WTC11 (cell line): ENCODE measurements at regions not wholly inside any gene's neighbourhood (a gene's known extent, or its start where the extent isn't known, plus 50 kb on each side); places are given as distances from the start of the nearest gene placed in this dataset.

Experiments
- ATAC-seq: fragments of 200-7000 bp; cut with Tn5 transposase; 2 replicates; pipeline ENCODE4 v1.10.0; 2021; ENCODE audit warnings: mild to moderate bottlenecking, moderate library complexity
- CTCF ChIA-PET: fragments of 300-600 bp; sonication (Branson Sonifier 250); formaldehyde crosslinking; loops from one replicate; lab custom pipeline; 2021; ENCODE audit warnings: antibody characterized with exemption; lab: Charles Lee
- POLR2A ChIA-PET: fragments of 350-600 bp; sonication (Branson Sonifier 250); formaldehyde crosslinking; loops from one replicate; lab custom pipeline; 2021; ENCODE audit warnings: antibody characterized with exemption; lab: Charles Lee
- DNase-seq: peaks from one replicate; pipeline ENCODE4 v3.0.0; 2021; ENCODE audit warnings: low spot score
- H3K27ac Mint-ChIP-seq: 2 replicates; pipeline ENCODE4 v1.8.0; 2021; ENCODE audit warnings: mixed read lengths
- H3K27me3 Mint-ChIP-seq: 2 replicates; pipeline ENCODE4 v1.8.0; 2021; ENCODE audit warnings: low read depth, mild to moderate bottlenecking, moderate library complexity, mixed read lengths
- H3K36me3 Mint-ChIP-seq: 2 replicates; pipeline ENCODE4 v1.8.0; 2021; ENCODE audit warnings: mixed read lengths
- H3K4me1 Mint-ChIP-seq: 2 replicates; pipeline ENCODE4 v1.8.0; 2022; ENCODE audit warnings: mixed read lengths
- H3K4me3 Mint-ChIP-seq: 2 replicates; pipeline ENCODE4 v1.8.0; 2021; ENCODE audit warnings: mild to moderate bottlenecking, moderate library complexity, mixed read lengths
- H3K9me3 Mint-ChIP-seq: 2 replicates; pipeline ENCODE4 v1.8.0; 2021; ENCODE audit warnings: mixed read lengths
- ATF1 ChIP-seq: sonication (generic); formaldehyde crosslinking; IDR thresholded peaks from 2 replicates; pipeline ENCODE4 v1.8.1; 2023; ENCODE audit warnings: mild to moderate bottlenecking, moderate library complexity, missing genetic modification reagents
- CREB1 ChIP-seq: sonication (generic); formaldehyde crosslinking; IDR thresholded peaks from 2 replicates; pipeline ENCODE4 v1.8.0; 2023; ENCODE audit warnings: mild to moderate bottlenecking, missing genetic modification reagents
- ELF4 ChIP-seq: sonication (generic); formaldehyde crosslinking; IDR thresholded peaks from 2 replicates; pipeline ENCODE4 v1.8.1; 2022; ENCODE audit warnings: low read depth, mild to moderate bottlenecking, moderate library complexity, missing genetic modification reagents
- ETV6 ChIP-seq: sonication (generic); formaldehyde crosslinking; IDR thresholded peaks from 2 replicates; pipeline ENCODE4 v1.8.1; 2022; ENCODE audit warnings: mild to moderate bottlenecking, missing genetic modification reagents
- FOXJ3 ChIP-seq: sonication (generic); formaldehyde crosslinking; IDR thresholded peaks from 2 replicates; pipeline ENCODE4 v1.9.0; 2021; ENCODE audit warnings: missing genetic modification reagents, mild to moderate bottlenecking, borderline replicate concordance
- GRHL2 ChIP-seq: fragments of 250-450 bp; sonication (Bioruptor Pico); IDR thresholded peaks from 2 replicates; pipeline ENCODE4 v1.8.0; 2022; ENCODE audit warnings: mild to moderate bottlenecking, moderate library complexity; ENCODE audit not compliant: insufficient replicate concordance, severe bottlenecking
- IRF2 ChIP-seq: sonication (generic); formaldehyde crosslinking; IDR thresholded peaks from 2 replicates; pipeline ENCODE4 v1.8.0; 2022; ENCODE audit warnings: low read depth, missing genetic modification reagents, borderline replicate concordance
- NFATC4 ChIP-seq: fragments of 250-450 bp; sonication (Bioruptor Pico); IDR thresholded peaks from 2 replicates; pipeline ENCODE4 v1.9.0; 2021; ENCODE audit warnings: mild to moderate bottlenecking
- PRRX2 ChIP-seq: fragments of 250-450 bp; sonication (Bioruptor Pico); IDR thresholded peaks from 2 replicates; pipeline ENCODE4 v1.8.0; 2021; ENCODE audit warnings: mild to moderate bottlenecking
- SMAD4 ChIP-seq: sonication (generic); formaldehyde crosslinking; IDR thresholded peaks from 2 replicates; pipeline ENCODE4 v1.8.0; 2022; ENCODE audit warnings: mild to moderate bottlenecking, missing genetic modification reagents
- SP1 ChIP-seq: sonication (generic); formaldehyde crosslinking; conservative IDR thresholded peaks from 2 replicates; pipeline ENCODE4 v1.8.1; 2022; ENCODE audit warnings: missing genetic modification reagents
- ZBTB21 ChIP-seq: sonication (generic); formaldehyde crosslinking; IDR thresholded peaks from 2 replicates; pipeline ENCODE4 v1.8.1; 2023; ENCODE audit warnings: mild to moderate bottlenecking, missing genetic modification reagents, borderline replicate concordance
- ZNF263 ChIP-seq: sonication (generic); formaldehyde crosslinking; IDR thresholded peaks from 2 replicates; pipeline ENCODE4 v1.8.1; 2022; ENCODE audit warnings: low read depth, mild to moderate bottlenecking, moderate library complexity, missing genetic modification reagents
- ZNF423 ChIP-seq: fragments of 250-450 bp; sonication (Bioruptor Pico); IDR thresholded peaks from 2 replicates; pipeline ENCODE4 v2.1.2; 2022; ENCODE audit warnings: mild to moderate bottlenecking, moderate library complexity
- TF ChIP-seq, protein P1 (sequence below): fragments of 250-450 bp; sonication (Bioruptor Pico); conservative IDR thresholded peaks from 2 replicates; pipeline ENCODE4 v1.9.0; 2021; ENCODE audit warnings: mild to moderate bottlenecking
- TF ChIP-seq, protein P2 (sequence below): sonication (generic); formaldehyde crosslinking; IDR thresholded peaks from 2 replicates; pipeline ENCODE4 v1.8.1; 2022; ENCODE audit warnings: mild to moderate bottlenecking, missing genetic modification reagents, moderate library complexity, borderline replicate concordance
- TF ChIP-seq, protein P3 (sequence below): sonication (generic); formaldehyde crosslinking; IDR thresholded peaks from 2 replicates; pipeline ENCODE4 v1.8.0; 2022; ENCODE audit warnings: mild to moderate bottlenecking, missing genetic modification reagents
- TF ChIP-seq, protein P4 (sequence below): sonication (generic); formaldehyde crosslinking; IDR thresholded peaks from 2 replicates; pipeline ENCODE4 v1.8.1; 2023; ENCODE audit warnings: mild to moderate bottlenecking, moderate library complexity, missing genetic modification reagents
- TF ChIP-seq, protein P5 (sequence below): sonication (generic); formaldehyde crosslinking; IDR thresholded peaks from 2 replicates; pipeline ENCODE4 v1.8.0; 2022; ENCODE audit warnings: mild to moderate bottlenecking, missing genetic modification reagents
- TF ChIP-seq, protein P6 (sequence below): sonication (generic); formaldehyde crosslinking; IDR thresholded peaks from 2 replicates; pipeline ENCODE4 v1.8.1; 2022; ENCODE audit warnings: low read depth, mild to moderate bottlenecking, moderate library complexity, missing genetic modification reagents, borderline replicate concordance

DNA sequence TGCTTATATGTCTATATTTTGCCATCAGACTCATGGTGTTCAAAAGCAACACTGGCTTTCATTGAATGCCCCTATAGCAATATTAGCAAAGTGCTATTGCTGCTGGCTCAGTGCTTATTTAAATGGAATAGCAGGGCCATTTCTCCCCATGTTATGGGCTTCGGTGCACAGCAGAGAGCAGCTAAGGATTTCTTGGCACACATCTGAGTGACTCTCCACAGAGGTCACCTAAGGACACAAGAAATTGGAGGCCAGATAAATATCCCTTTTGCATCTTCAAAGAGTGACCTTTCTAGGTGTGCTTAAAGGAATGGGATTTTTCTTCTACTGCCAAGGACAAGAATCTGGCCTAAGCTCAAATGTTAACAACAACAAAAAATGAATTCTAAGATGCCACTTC lies 751.8 kb downstream of the CDH11 start (continued):
- TF ChIP-seq, protein P1, sequence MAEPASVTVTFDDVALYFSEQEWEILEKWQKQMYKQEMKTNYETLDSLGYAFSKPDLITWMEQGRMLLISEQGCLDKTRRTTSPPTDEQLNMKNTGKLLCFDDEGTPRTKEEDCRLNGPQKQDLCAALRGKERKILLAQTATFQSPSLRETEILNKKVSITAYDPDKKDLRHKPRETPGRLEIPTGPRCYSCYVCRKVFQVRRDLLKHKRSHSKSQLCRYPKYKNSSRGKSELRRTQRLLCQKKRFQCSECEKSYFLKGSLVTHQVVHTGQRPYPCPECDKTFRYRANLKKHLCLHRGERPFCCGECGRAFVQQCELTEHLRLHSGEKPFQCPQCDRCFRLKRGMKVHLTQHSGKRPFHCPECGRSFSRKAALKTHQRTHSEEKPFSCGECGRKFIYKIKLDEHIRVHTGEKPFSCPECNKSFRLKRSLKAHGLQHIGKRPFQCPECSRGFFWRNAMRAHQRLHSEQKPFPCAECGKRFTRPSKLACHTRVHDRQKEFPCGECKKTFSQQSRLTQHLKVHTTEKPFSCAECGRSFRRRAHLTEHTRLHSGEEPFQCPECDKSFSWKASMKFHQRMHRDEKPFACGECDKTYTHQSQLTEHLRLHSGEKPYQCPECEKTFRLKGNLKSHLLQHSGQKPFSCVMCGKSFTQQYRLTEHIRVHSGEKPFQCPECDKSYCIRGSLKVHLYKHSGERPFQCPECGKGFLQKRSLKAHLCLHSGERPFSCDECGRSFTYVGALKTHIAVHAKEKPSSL (CRISPR knock-in tag) = no peak
- TF ChIP-seq GRHL2 (CRISPR knock-in tag) = no peak
- TF ChIP-seq, protein P2, sequence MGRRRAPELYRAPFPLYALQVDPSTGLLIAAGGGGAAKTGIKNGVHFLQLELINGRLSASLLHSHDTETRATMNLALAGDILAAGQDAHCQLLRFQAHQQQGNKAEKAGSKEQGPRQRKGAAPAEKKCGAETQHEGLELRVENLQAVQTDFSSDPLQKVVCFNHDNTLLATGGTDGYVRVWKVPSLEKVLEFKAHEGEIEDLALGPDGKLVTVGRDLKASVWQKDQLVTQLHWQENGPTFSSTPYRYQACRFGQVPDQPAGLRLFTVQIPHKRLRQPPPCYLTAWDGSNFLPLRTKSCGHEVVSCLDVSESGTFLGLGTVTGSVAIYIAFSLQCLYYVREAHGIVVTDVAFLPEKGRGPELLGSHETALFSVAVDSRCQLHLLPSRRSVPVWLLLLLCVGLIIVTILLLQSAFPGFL = no peak

DNA sequence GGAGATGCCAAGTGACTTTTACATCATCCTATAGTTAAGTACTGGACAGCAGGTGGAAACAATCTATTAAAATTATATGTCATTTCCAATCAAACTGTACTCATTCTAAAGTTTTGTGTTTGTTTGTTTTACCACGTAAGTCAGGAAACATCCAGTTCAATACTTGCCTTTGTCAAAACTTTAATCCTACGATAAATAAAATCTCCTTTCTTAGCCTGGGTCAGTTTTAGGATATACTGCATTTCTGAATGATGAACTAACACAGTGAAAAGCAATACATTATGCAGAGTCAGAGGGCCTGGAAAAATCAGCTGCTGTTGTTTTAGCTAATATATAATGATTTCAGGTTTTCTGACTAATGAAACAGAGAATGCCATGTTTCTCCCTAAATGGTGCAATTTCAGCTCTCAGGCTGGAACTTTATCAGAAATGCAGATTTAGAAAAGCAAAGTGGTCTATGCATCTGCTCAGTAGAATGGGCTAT lies 756.4 kb downstream of the CDH11 start:
- H3K4me3 Mint-ChIP-seq = no peak overlapping the region
- DNase-seq = no peak
- no peaks in the 10 kb centered on the region for H3K4me1 Mint-ChIP-seq
- ChIA-PET POLR2A (no interaction called here), CTCF (no interaction called here)
- H3K27ac Mint-ChIP-seq = no peak overlapping the region
- H3K27me3 Mint-ChIP-seq = no peaks in the 10 kb centered on the region
- no peaks in the 10 kb centered on the region for H3K9me3 Mint-ChIP-seq
- no peak for ATAC-seq
- no peaks in the 10 kb centered on the region for H3K36me3 Mint-ChIP-seq
- TF ChIP-seq, protein P3, sequence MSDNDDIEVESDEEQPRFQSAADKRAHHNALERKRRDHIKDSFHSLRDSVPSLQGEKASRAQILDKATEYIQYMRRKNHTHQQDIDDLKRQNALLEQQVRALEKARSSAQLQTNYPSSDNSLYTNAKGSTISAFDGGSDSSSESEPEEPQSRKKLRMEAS = no peak
- TF ChIP-seq PRRX2 (CRISPR knock-in tag) = no peak
- TF ChIP-seq ATF1 = no peak
- no peak for TF ChIP-seq GRHL2 (CRISPR knock-in tag)
- no peak for TF ChIP-seq ZNF423 (CRISPR knock-in tag)
- TF ChIP-seq, protein P4, sequence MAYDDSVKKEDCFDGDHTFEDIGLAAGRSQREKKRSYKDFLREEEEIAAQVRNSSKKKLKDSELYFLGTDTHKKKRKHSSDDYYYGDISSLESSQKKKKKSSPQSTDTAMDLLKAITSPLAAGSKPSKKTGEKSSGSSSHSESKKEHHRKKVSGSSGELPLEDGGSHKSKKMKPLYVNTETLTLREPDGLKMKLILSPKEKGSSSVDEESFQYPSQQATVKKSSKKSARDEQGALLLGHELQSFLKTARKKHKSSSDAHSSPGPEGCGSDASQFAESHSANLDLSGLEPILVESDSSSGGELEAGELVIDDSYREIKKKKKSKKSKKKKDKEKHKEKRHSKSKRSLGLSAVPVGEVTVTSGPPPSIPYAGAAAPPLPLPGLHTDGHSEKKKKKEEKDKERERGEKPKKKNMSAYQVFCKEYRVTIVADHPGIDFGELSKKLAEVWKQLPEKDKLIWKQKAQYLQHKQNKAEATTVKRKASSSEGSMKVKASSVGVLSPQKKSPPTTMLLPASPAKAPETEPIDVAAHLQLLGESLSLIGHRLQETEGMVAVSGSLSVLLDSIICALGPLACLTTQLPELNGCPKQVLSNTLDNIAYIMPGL (CRISPR knock-in tag) = no peak
- no peak for TF ChIP-seq FOXJ3 (CRISPR knock-in tag)
- TF ChIP-seq SP1 (CRISPR knock-in tag) = no peak
- TF ChIP-seq CREB1 = no peak
- TF ChIP-seq, protein P5, sequence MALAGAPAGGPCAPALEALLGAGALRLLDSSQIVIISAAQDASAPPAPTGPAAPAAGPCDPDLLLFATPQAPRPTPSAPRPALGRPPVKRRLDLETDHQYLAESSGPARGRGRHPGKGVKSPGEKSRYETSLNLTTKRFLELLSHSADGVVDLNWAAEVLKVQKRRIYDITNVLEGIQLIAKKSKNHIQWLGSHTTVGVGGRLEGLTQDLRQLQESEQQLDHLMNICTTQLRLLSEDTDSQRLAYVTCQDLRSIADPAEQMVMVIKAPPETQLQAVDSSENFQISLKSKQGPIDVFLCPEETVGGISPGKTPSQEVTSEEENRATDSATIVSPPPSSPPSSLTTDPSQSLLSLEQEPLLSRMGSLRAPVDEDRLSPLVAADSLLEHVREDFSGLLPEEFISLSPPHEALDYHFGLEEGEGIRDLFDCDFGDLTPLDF (CRISPR knock-in tag) = no peak
- TF ChIP-seq SMAD4 (CRISPR knock-in tag) = no peak

DNA sequence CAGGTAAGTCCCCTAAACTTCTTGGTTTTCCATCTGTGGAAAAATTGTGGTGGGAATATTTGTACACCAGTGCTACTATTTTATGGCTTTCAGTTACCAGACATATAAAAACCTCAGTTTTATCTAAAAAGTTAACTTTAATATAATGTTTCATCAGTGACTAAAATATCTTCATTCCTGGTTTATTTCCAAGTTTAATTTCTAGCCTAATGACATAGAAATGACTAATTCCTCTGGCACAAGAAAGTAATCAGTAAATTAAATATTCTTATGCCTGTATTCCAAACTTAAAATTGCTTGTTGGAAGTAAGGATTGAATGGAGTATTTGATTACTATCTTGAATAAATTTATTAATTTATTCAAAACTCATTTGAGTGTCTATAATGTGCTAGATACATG lies 757.0 kb downstream of the CDH11 start:
- no peaks in the 10 kb centered on the region for H3K27me3 Mint-ChIP-seq
- ATAC-seq = no peak
- H3K4me1 Mint-ChIP-seq = no peaks in the 10 kb centered on the region
- H3K9me3 Mint-ChIP-seq = no peaks in the 10 kb centered on the region
- CTCF ChIA-PET = no interaction called here
- no peak for DNase-seq
- H3K4me3 Mint-ChIP-seq = no peak overlapping the region
- H3K36me3 Mint-ChIP-seq = no peaks in the 10 kb centered on the region
- no peak overlapping the region for H3K27ac Mint-ChIP-seq
- POLR2A ChIA-PET = no interaction called here
- TF ChIP-seq, protein P5 (CRISPR knock-in tag) = no peak
- TF ChIP-seq ETV6 (CRISPR knock-in tag) (no peak), ZBTB21 (CRISPR knock-in tag) (no peak), ZNF263 (CRISPR knock-in tag) (no peak), NFATC4 (CRISPR knock-in tag) (no peak), SP1 (CRISPR knock-in tag) (no peak), ELF4 (no peak), ATF1 (no peak), IRF2 (no peak)
- TF ChIP-seq, protein P3 = no peak
- TF ChIP-seq, protein P4 (CRISPR knock-in tag) = no peak
- TF ChIP-seq, protein P6, sequence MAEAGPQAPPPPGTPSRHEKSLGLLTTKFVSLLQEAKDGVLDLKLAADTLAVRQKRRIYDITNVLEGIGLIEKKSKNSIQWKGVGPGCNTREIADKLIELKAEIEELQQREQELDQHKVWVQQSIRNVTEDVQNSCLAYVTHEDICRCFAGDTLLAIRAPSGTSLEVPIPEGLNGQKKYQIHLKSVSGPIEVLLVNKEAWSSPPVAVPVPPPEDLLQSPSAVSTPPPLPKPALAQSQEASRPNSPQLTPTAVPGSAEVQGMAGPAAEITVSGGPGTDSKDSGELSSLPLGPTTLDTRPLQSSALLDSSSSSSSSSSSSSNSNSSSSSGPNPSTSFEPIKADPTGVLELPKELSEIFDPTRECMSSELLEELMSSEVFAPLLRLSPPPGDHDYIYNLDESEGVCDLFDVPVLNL (CRISPR knock-in tag) = no peak
